Glutamatergic neuron (in vitro differentiated cells): ENCODE measurements at regions not wholly inside any gene's neighbourhood (a gene's known extent, or its start where the extent isn't known, plus 50 kb on each side); places are given as distances from the start of the nearest gene placed in this dataset.

ENCODE experiments used
- DNase-seq: peaks from one replicate; pipeline ENCODE4 v3.0.0; 2022
- H3K27ac Mint-ChIP-seq: one replicate; pipeline ENCODE4 v1.8.0; 2020; ENCODE audit warnings: mild to moderate bottlenecking, mixed read lengths, inconsistent platforms; ENCODE audit not compliant: unreplicated experiment
- H3K27me3 Mint-ChIP-seq: one replicate; pipeline ENCODE4 v1.8.0; 2020; ENCODE audit warnings: mild to moderate bottlenecking, moderate library complexity, mixed read lengths, inconsistent platforms; ENCODE audit not compliant: unreplicated experiment
- H3K36me3 Mint-ChIP-seq: one replicate; pipeline ENCODE4 v1.8.0; 2020; ENCODE audit warnings: mild to moderate bottlenecking, mixed read lengths, inconsistent platforms; ENCODE audit not compliant: unreplicated experiment
- H3K4me1 Mint-ChIP-seq: one replicate; pipeline ENCODE4 v1.8.0; 2020; ENCODE audit warnings: mild to moderate bottlenecking, low read depth, mixed read lengths, inconsistent platforms; ENCODE audit not compliant: unreplicated experiment
- H3K4me3 Mint-ChIP-seq: one replicate; pipeline ENCODE4 v1.8.0; 2020; ENCODE audit warnings: mild to moderate bottlenecking, mixed read lengths, inconsistent platforms; ENCODE audit not compliant: unreplicated experiment
- H3K9me3 Mint-ChIP-seq: one replicate; pipeline ENCODE4 v1.8.0; 2020; ENCODE audit warnings: mild to moderate bottlenecking, moderate library complexity, mixed read lengths, inconsistent platforms; ENCODE audit not compliant: unreplicated experiment
- CTCF ChIP-seq: fragments of 200-600 bp; sonication (generic); IDR thresholded peaks from one replicate; pipeline ENCODE4 v1.5.0; 2021; ENCODE audit not compliant: partially characterized antibody, unreplicated experiment

- no peak overlapping the region for H3K4me3 Mint-ChIP-seq
These were observed 375.9 kb downstream of the NXPH1 start for GRCh38 chr7:8809320-8809719.

GRCh38 chr7:8817448-8818036 is 384.1 kb downstream of the NXPH1 start:
- H3K27me3 Mint-ChIP-seq = peaks cover 1% of the 10 kb centered on the region
- peaks cover 7% of the 10 kb centered on the region for H3K36me3 Mint-ChIP-seq
- no peak overlapping the region for H3K4me3 Mint-ChIP-seq
- H3K9me3 Mint-ChIP-seq = peaks cover under 1% of the 10 kb centered on the region
- H3K4me1 Mint-ChIP-seq = peaks cover 22% of the 10 kb centered on the region
- DNase-seq = no peak
- no peak overlapping the region for H3K27ac Mint-ChIP-seq
- no peak for TF ChIP-seq CTCF

More at GRCh38 chr7:8809320-8809719, 375.9 kb downstream of the NXPH1 start:
- H3K27me3 Mint-ChIP-seq = peaks cover 2% of the 10 kb centered on the region
- no peak overlapping the region for H3K27ac Mint-ChIP-seq
- peaks cover 9% of the 10 kb centered on the region for H3K4me1 Mint-ChIP-seq
- no peak for DNase-seq
- TF ChIP-seq CTCF = no peak
- no peaks in the 10 kb centered on the region for H3K36me3 Mint-ChIP-seq
- H3K9me3 Mint-ChIP-seq = no peaks in the 10 kb centered on the region

GRCh38 chr7:8818406-8818805 is 385.0 kb downstream of the NXPH1 start:
- H3K27ac Mint-ChIP-seq = no peak overlapping the region
- peaks cover 15% of the 10 kb centered on the region for H3K4me1 Mint-ChIP-seq
- DNase-seq = no peak
- peaks cover 1% of the 10 kb centered on the region for H3K27me3 Mint-ChIP-seq
- TF ChIP-seq CTCF = no peak
- peaks cover 4% of the 10 kb centered on the region for H3K9me3 Mint-ChIP-seq
- H3K4me3 Mint-ChIP-seq = no peak overlapping the region
- peaks cover 11% of the 10 kb centered on the region for H3K36me3 Mint-ChIP-seq

- Mint-ChIP-seq H3K36me3 (peaks cover 11% of the 10 kb centered on the region), H3K27ac (no peak overlapping the region), H3K9me3 (peaks cover 4% of the 10 kb centered on the region), H3K4me3 (no peak overlapping the region), H3K4me1 (peaks cover 5% of the 10 kb centered on the region), H3K27me3 (peaks cover 1% of the 10 kb centered on the region)
- no peak for TF ChIP-seq CTCF
- no peak for DNase-seq
These were observed 389.2 kb downstream of the NXPH1 start for GRCh38 chr7:8822595-8822994.

- H3K9me3 Mint-ChIP-seq = peaks cover 4% of the 10 kb centered on the region
- H3K4me3 Mint-ChIP-seq = no peak overlapping the region
- no peak for TF ChIP-seq CTCF
- peaks cover 11% of the 10 kb centered on the region for H3K36me3 Mint-ChIP-seq
- no peak overlapping the region for H3K27ac Mint-ChIP-seq
- DNase-seq = no peak
- no peaks in the 10 kb centered on the region for H3K4me1 Mint-ChIP-seq
- peaks cover 1% of the 10 kb centered on the region for H3K27me3 Mint-ChIP-seq
These were observed 390.1 kb downstream of the NXPH1 start for GRCh38 chr7:8823486-8823885.
